T-cell (primary cell): ENCODE measurements at regions not wholly inside any gene's neighbourhood (a gene's known extent, or its start where the extent isn't known, plus 50 kb on each side); places are given as distances from the start of the nearest gene placed in this dataset.
"Not testable (repeated sequence)": the region's sequence is repeated elsewhere in the genome, so short reads cannot be mapped to it uniquely, and the experiment has no call there.

Experiments used
- ATAC-seq, 4 experiments: fragments of 200-7000 bp in 3 of 4; fragments of 150-1000 bp in 1 of 4; cut with Tn5 transposase; replicated peaks in 1 of 4; 1 replicate in 3 of 4; 2 replicates in 1 of 4; pipeline ENCODE4 v1.10.0; 2021; ENCODE audit warnings: moderate library complexity in 3 of 4, mild to moderate bottlenecking in 2 of 4, moderate number of reproducible peaks in 1 of 4
- CTCF ChIA-PET, 2 donors: fragments of 300-600 bp; sonication (Branson Sonifier 250); formaldehyde crosslinking; loops; one replicate each; lab custom pipeline; 2022; ENCODE audit warnings: antibody characterized with exemption in 2 of 2; lab: Charles Lee
- POLR2A ChIA-PET, 2 donors: fragments of 300-600 bp; sonication (Branson Sonifier 250); formaldehyde crosslinking; loops; one replicate each; lab custom pipeline; 2022; ENCODE audit warnings: antibody characterized with exemption in 2 of 2; lab: Charles Lee
- DNase-seq, 35 experiments: peaks; one replicate each; pipeline versions ENCODE4 v3.0.0 to v3.0.0-alpha.2; 2013 to 2023
- H3K27ac ChIP-seq: one replicate; pipeline ENCODE4 v1.5.1; 2013; ENCODE audit warnings: low read length
- H3K27me3 ChIP-seq, 2 experiments: replicated peaks in 1 of 2; 1 replicate in 1 of 2; 2 replicates in 1 of 2; pipeline versions ENCODE4 v1.6.1 to v1.7.0; 2013; ENCODE audit warnings: low read length in 1 of 2, mixed read lengths in 1 of 2; ENCODE audit not compliant: control insufficient read depth in 2 of 2, insufficient read depth in 2 of 2; ENCODE audit errors: extremely low read depth in 1 of 2
- H3K36me3 ChIP-seq, 2 donors: 1 replicate in 1 of 2; 2 replicates in 1 of 2; pipeline versions ENCODE4 v1.6.1 to v1.7.0; 2013; ENCODE audit warnings: low read length in 1 of 2; ENCODE audit not compliant: control insufficient read depth in 2 of 2, insufficient read depth in 1 of 2; ENCODE audit errors: extremely low read depth in 1 of 2
- H3K4me1 ChIP-seq, 2 experiments: 1 replicate in 1 of 2; 2 replicates in 1 of 2; pipeline versions ENCODE4 v1.6.1 to v1.7.0; 2013; ENCODE audit warnings: low read length in 2 of 2, mixed read lengths in 1 of 2; ENCODE audit not compliant: insufficient read depth in 2 of 2, control insufficient read depth in 1 of 2; ENCODE audit errors: extremely low read depth in 1 of 2
- H3K4me3 ChIP-seq, 2 donors: 1 replicate in 1 of 2; 2 replicates in 1 of 2; pipeline versions ENCODE4 v1.5.1 to v1.7.0; 2013; ENCODE audit warnings: mild to moderate bottlenecking in 2 of 2, low read length in 1 of 2, moderate library complexity in 1 of 2; ENCODE audit not compliant: control insufficient read depth in 1 of 2; ENCODE audit errors: extremely low read depth in 1 of 2
- H3K9me3 ChIP-seq: 2 replicates; pipeline ENCODE4 v1.7.0; 2013
- H3K27ac Mint-ChIP-seq, 2 donors: one replicate each; pipeline ENCODE4 v1.8.0; 2020 to 2021; ENCODE audit warnings: mild to moderate bottlenecking in 2 of 2, mixed read lengths in 2 of 2
- H3K27me3 Mint-ChIP-seq, 2 donors: one replicate each; pipeline ENCODE4 v1.8.0; 2021 to 2022; ENCODE audit warnings: mixed read lengths in 2 of 2
- H3K36me3 Mint-ChIP-seq: one replicate; pipeline ENCODE4 v1.8.0; 2021; ENCODE audit warnings: mixed read lengths
- H3K4me1 Mint-ChIP-seq, 3 donors: one replicate each; pipeline ENCODE4 v1.8.0; 2020 to 2022; ENCODE audit warnings: mixed read lengths in 3 of 3, mild to moderate bottlenecking in 1 of 3
- H3K4me3 Mint-ChIP-seq, 3 donors: one replicate each; pipeline ENCODE4 v1.8.0; 2020 to 2022; ENCODE audit warnings: mild to moderate bottlenecking in 3 of 3, mixed read lengths in 3 of 3, moderate library complexity in 3 of 3
- H3K9me3 Mint-ChIP-seq, 3 donors: one replicate each; pipeline ENCODE4 v1.8.0; 2020 to 2022; ENCODE audit warnings: mixed read lengths in 3 of 3
- WGBS: methylation state at CpG from one replicate; pipeline ENCODE4 v1.1.5; 2013; ENCODE audit warnings: missing lambda C conversion rate; ENCODE audit not compliant: insufficient coverage; 5-methylcytosine and 5-hydroxymethylcytosine counted together

- H3K4me3 Mint-ChIP-seq, H3K9me3 ChIP-seq, H3K4me1 ChIP-seq, H3K27ac Mint-ChIP-seq, H3K36me3 Mint-ChIP-seq, H3K27me3 ChIP-seq, H3K9me3 Mint-ChIP-seq, POLR2A ChIA-PET, DNase-seq, H3K36me3 ChIP-seq, H3K4me1 Mint-ChIP-seq, CTCF ChIA-PET, ATAC-seq, H3K4me3 ChIP-seq, H3K27me3 Mint-ChIP-seq, H3K27ac ChIP-seq: not testable (repeated sequence)
- 70% methylated on average over 2 of the region's 6 CpGs for WGBS
These were observed 72.6 kb upstream of the KIF2A start for GRCh38 chr5:62233083-62234046.

- H3K36me3 Mint-ChIP-seq, POLR2A ChIA-PET, H3K36me3 ChIP-seq, H3K27ac Mint-ChIP-seq, H3K9me3 ChIP-seq, H3K4me1 ChIP-seq, DNase-seq, H3K4me3 Mint-ChIP-seq, H3K9me3 Mint-ChIP-seq, CTCF ChIA-PET, ATAC-seq, H3K27ac ChIP-seq, H3K4me3 ChIP-seq, H3K27me3 Mint-ChIP-seq, H3K27me3 ChIP-seq: not testable (repeated sequence)
- WGBS: 63% methylated on average over 1 of the region's 7 CpGs
- peaks cover 9 to 14% (median 13%) of the 10 kb centered on the region in 3 donors for H3K4me1 Mint-ChIP-seq
These were observed 69.4 kb upstream of the KIF2A start for GRCh38 chr5:62236593-62236992.

- H3K27me3 ChIP-seq, H3K9me3 ChIP-seq, H3K36me3 Mint-ChIP-seq, H3K27ac ChIP-seq, ATAC-seq, H3K36me3 ChIP-seq, H3K4me3 Mint-ChIP-seq, H3K9me3 Mint-ChIP-seq, H3K27ac Mint-ChIP-seq, H3K4me3 ChIP-seq, H3K27me3 Mint-ChIP-seq, DNase-seq, CTCF ChIA-PET, H3K4me1 ChIP-seq, POLR2A ChIA-PET: not testable (repeated sequence)
- peaks cover 9 to 14% (median 13%) of the 10 kb centered on the region in 3 donors for H3K4me1 Mint-ChIP-seq
- WGBS: no CpG with 5 or more reads among the region's 2 CpGs
These were observed 68.1 kb upstream of the KIF2A start for GRCh38 chr5:62237944-62238343.

- H3K4me3 Mint-ChIP-seq, H3K9me3 Mint-ChIP-seq, ATAC-seq, H3K27ac Mint-ChIP-seq, H3K36me3 ChIP-seq, DNase-seq, H3K27me3 ChIP-seq, H3K36me3 Mint-ChIP-seq, POLR2A ChIA-PET, CTCF ChIA-PET, H3K27ac ChIP-seq, H3K4me1 ChIP-seq, H3K4me3 ChIP-seq, H3K27me3 Mint-ChIP-seq, H3K9me3 ChIP-seq: not testable (repeated sequence)
- WGBS: no CpG with 5 or more reads among the region's 3 CpGs
- peaks cover 9 to 14% (median 13%) of the 10 kb centered on the region in 3 donors for H3K4me1 Mint-ChIP-seq
These were observed 67.4 kb upstream of the KIF2A start for GRCh38 chr5:62238584-62238983.

GRCh38 chr5:62240494-62240893 is 65.5 kb upstream of the KIF2A start:
- POLR2A ChIA-PET: not testable (repeated sequence)

GRCh38 chr5:62242000-62242399 is 64.0 kb upstream of the KIF2A start:
- H3K27ac ChIP-seq, H3K9me3 Mint-ChIP-seq, CTCF ChIA-PET, H3K9me3 ChIP-seq, H3K27me3 ChIP-seq, ATAC-seq, H3K27me3 Mint-ChIP-seq, H3K36me3 Mint-ChIP-seq, H3K36me3 ChIP-seq, H3K4me3 ChIP-seq, H3K27ac Mint-ChIP-seq, H3K4me1 ChIP-seq, DNase-seq, H3K4me3 Mint-ChIP-seq: not testable (repeated sequence)
- H3K4me1 Mint-ChIP-seq: peaks cover 14 to 17% (median 14%) of the 10 kb centered on the region in 3 donors
- WGBS: 90% methylated on average over 2 of the region's 5 CpGs
- POLR2A ChIA-PET: interaction anchor here in 1 of 2 donors (0.8 kb wide), 1 partner anchor 1229 kb away, joined by 4 read pairs; no protein-coding TSS in a partner anchor

More at GRCh38 chr5:62240494-62240893, 65.5 kb upstream of the KIF2A start:
- ATAC-seq, H3K27ac ChIP-seq, DNase-seq, H3K27ac Mint-ChIP-seq, H3K4me3 Mint-ChIP-seq, H3K36me3 ChIP-seq, H3K9me3 Mint-ChIP-seq, H3K36me3 Mint-ChIP-seq, H3K27me3 ChIP-seq, H3K4me3 ChIP-seq, H3K9me3 ChIP-seq, H3K4me1 ChIP-seq, H3K27me3 Mint-ChIP-seq, CTCF ChIA-PET: not testable (repeated sequence)
- peaks cover 14 to 17% (median 14%) of the 10 kb centered on the region in 3 donors for H3K4me1 Mint-ChIP-seq
- WGBS: 86% methylated on average over 2 of the region's 3 CpGs
